ENCODE measurements at regions not wholly inside any gene's neighbourhood (a gene's known extent, or its start where the extent isn't known, plus 50 kb on each side); places are given as distances from the start of the nearest gene placed in this dataset.

GRCh38 chr2:76437564-76437963 is 726.8 kb upstream of the GCFC2 start:
- no TSS peak for BruUV-seq (replicated peaks)
- intact Hi-C loops (cut with micrococcal nuclease) = no loop called here
- no peaks in the 10 kb centered on the region for H3K9me3 Mint-ChIP-seq (ENCODE audit: unreplicated experiment)
- TF ChIP-seq CTCF (IDR thresholded peaks at IDR 0.05; ENCODE audit: unreplicated experiment) = no peak
- ChIA-PET CTCF (interaction anchor here (0.7 kb wide), 1 partner anchor 11 kb away, joined by 3 read pairs; no protein-coding TSS in a partner anchor), POLR2A (no interaction called here)
- peaks cover 4% of the 10 kb centered on the region for H3K36me3 Mint-ChIP-seq (ENCODE audit: insufficient read depth, unreplicated experiment)
- H3K4me3 Mint-ChIP-seq (ENCODE audit: unreplicated experiment) = no peak overlapping the region
- H3K27me3 Mint-ChIP-seq (ENCODE audit: insufficient read depth, unreplicated experiment) = no peaks in the 10 kb centered on the region
- no peak for DNase-seq (ENCODE audit: unreplicated experiment)
- H3K4me1 Mint-ChIP-seq (ENCODE audit: insufficient read depth, unreplicated experiment) = no peaks in the 10 kb centered on the region
- no peak overlapping the region for H3K27ac Mint-ChIP-seq (ENCODE audit: low read depth, unreplicated experiment)

- Mint-ChIP-seq H3K36me3 (ENCODE audit: insufficient read depth, unreplicated experiment) (no peaks in the 10 kb centered on the region), H3K4me3 (ENCODE audit: unreplicated experiment) (no peak overlapping the region), H3K4me1 (ENCODE audit: insufficient read depth, unreplicated experiment) (peaks cover 7% of the 10 kb centered on the region), H3K27ac (ENCODE audit: low read depth, unreplicated experiment) (no peak overlapping the region), H3K27me3 (ENCODE audit: insufficient read depth, unreplicated experiment) (peaks cover 38% of the 10 kb centered on the region), H3K9me3 (ENCODE audit: unreplicated experiment) (no peaks in the 10 kb centered on the region)
- no peak for DNase-seq (ENCODE audit: unreplicated experiment)
- CTCF ChIA-PET = no interaction called here
- no TSS peak for BruUV-seq (replicated peaks)
- POLR2A ChIA-PET = no interaction called here
- no peak for TF ChIP-seq CTCF (IDR thresholded peaks at IDR 0.05; ENCODE audit: unreplicated experiment)
- intact Hi-C loops (cut with micrococcal nuclease) = no loop called here
Measured at GRCh38 chr2:76429374-76429773, 718.7 kb upstream of the GCFC2 start.

GRCh38 chr2:76427452-76427851 is 716.7 kb upstream of the GCFC2 start:
- H3K4me1 Mint-ChIP-seq (ENCODE audit: insufficient read depth, unreplicated experiment) = peaks cover 7% of the 10 kb centered on the region
- H3K4me3 Mint-ChIP-seq (ENCODE audit: unreplicated experiment) = no peak overlapping the region
- POLR2A ChIA-PET = no interaction called here
- TF ChIP-seq CTCF (IDR thresholded peaks at IDR 0.05; ENCODE audit: unreplicated experiment) = no peak
- CTCF ChIA-PET = no interaction called here
- peaks cover 38% of the 10 kb centered on the region for H3K27me3 Mint-ChIP-seq (ENCODE audit: insufficient read depth, unreplicated experiment)
- DNase-seq (ENCODE audit: unreplicated experiment) = no peak
- H3K27ac Mint-ChIP-seq (ENCODE audit: low read depth, unreplicated experiment) = no peak overlapping the region
- no peaks in the 10 kb centered on the region for H3K9me3 Mint-ChIP-seq (ENCODE audit: unreplicated experiment)
- no peaks in the 10 kb centered on the region for H3K36me3 Mint-ChIP-seq (ENCODE audit: insufficient read depth, unreplicated experiment)
- intact Hi-C loops (cut with micrococcal nuclease) = no loop called here
- no TSS peak for BruUV-seq (replicated peaks)

GRCh38 chr2:76415821-76416220 is 705.1 kb upstream of the GCFC2 start:
- Mint-ChIP-seq H3K4me1 (ENCODE audit: insufficient read depth, unreplicated experiment) (no peaks in the 10 kb centered on the region), H3K9me3 (ENCODE audit: unreplicated experiment) (no peaks in the 10 kb centered on the region), H3K4me3 (ENCODE audit: unreplicated experiment) (no peak overlapping the region), H3K27ac (ENCODE audit: low read depth, unreplicated experiment) (no peak overlapping the region), H3K36me3 (ENCODE audit: insufficient read depth, unreplicated experiment) (no peaks in the 10 kb centered on the region), H3K27me3 (ENCODE audit: insufficient read depth, unreplicated experiment) (peaks cover 62% of the 10 kb centered on the region)
- ChIA-PET POLR2A (no interaction called here), CTCF (interaction anchor here (0.9 kb wide), 1 partner anchor 218 kb away, joined by 7 read pairs; no protein-coding TSS in a partner anchor)
- TF ChIP-seq CTCF (IDR thresholded peaks at IDR 0.05; ENCODE audit: unreplicated experiment) = no peak
- intact Hi-C loops (cut with micrococcal nuclease) = no loop called here
- no TSS peak for BruUV-seq (replicated peaks)
- no peak for DNase-seq (ENCODE audit: unreplicated experiment)

Measured in MCF 10A (cell line).